Activated T-cell treated with anti-CD3 and anti-CD28 coated beads, Interleukin-2, amount 50 U/mL, for 24 hours (primary cell): ENCODE measurements at regions not wholly inside any gene's neighbourhood (a gene's known extent, or its start where the extent isn't known, plus 50 kb on each side); places are given as distances from the start of the nearest gene placed in this dataset.

Experiments used
- DNase-seq: peaks from one replicate; pipeline ENCODE4 v3.0.0-alpha.2; 2020
- H3K27ac Mint-ChIP-seq: 2 replicates; pipeline ENCODE4 v1.8.0; 2020; ENCODE audit warnings: mild to moderate bottlenecking, mixed read lengths
- H3K27me3 Mint-ChIP-seq: 2 replicates; pipeline ENCODE4 v1.8.0; 2020; ENCODE audit warnings: mixed read lengths
- H3K36me3 Mint-ChIP-seq: 2 replicates; pipeline ENCODE4 v1.8.0; 2020; ENCODE audit warnings: low read depth, mixed read lengths
- H3K4me1 Mint-ChIP-seq: 2 replicates; pipeline ENCODE4 v1.8.0; 2020; ENCODE audit warnings: low read depth, mixed read lengths
- H3K4me3 Mint-ChIP-seq: 2 replicates; pipeline ENCODE4 v1.8.0; 2020; ENCODE audit warnings: mild to moderate bottlenecking, moderate library complexity, mixed read lengths
- H3K9me3 Mint-ChIP-seq: 2 replicates; pipeline ENCODE4 v1.8.0; 2020; ENCODE audit warnings: mixed read lengths

DNA sequence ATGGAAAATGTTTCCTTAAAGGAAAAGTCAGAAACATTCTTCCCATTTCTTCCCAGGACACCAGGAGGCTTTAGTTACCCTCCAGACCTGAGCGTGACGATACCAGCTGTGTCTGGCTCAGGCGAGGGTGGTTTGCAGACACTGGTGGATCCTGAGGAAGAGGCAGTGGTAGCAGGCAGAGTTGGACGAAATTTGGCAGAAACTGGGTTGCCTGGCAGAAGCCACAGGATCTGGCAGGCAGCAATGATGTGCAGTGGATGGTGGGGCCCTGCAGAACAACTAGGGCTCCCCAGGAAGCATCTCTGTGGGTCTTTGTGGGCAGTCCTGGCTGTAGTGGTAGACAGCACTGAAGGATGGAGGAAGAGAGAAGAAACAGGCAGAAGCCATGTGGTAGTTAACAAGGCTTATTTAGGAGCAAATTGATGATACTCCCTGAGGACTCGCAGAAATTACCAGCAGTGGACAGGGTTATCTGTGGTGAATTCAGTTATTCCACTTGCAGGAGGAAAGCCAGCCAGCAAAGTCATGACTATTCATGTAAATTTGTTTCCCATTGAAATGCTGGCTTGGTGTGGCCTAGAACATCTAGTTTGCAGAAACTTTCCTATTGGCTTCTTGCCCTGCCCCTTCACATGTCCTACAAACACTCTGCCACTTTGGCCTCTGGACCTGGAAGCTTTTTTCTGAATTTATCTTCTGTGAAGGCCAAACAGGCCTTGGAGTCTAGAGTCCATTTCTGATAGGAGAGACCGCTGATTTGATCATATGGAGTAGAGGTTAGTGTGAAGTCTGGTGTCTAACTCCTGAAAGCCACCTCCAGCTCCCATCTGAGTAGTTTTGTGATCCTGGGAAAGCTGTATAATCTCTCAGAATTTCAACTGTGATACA, 212.0 kb downstream of the DMRT2 start:
- DNase-seq = no peak
- Mint-ChIP-seq H3K36me3 (no peaks in the 10 kb centered on the region), H3K9me3 (no peaks in the 10 kb centered on the region), H3K4me1 (no peaks in the 10 kb centered on the region), H3K27me3 (peaks cover 2% of the 10 kb centered on the region), H3K27ac (no peak overlapping the region), H3K4me3 (no peak overlapping the region)

DNA sequence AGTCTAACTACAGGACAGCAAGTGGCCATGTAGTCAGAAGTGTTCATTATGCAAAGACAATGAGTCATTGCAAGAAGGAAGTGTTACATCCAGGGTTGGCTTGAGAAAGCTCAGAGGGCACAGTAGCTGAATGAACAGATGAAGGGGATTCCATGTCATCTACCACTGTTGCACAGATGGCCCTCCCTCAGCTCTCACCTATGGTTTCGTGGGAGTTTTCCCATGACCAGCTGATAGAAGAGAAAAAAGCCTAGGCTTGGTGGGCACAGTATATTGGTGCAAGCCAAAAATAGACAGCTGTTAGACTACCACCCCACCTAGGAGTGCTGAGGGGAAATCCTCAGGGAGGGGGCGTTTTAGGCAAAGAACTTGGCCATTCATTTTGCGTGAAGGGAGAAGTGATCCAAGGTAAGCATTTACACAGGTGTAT, 217.0 kb downstream of the DMRT2 start:
- H3K4me3 Mint-ChIP-seq = no peak overlapping the region
- H3K36me3 Mint-ChIP-seq = no peaks in the 10 kb centered on the region
- H3K27me3 Mint-ChIP-seq = peaks cover 5% of the 10 kb centered on the region
- DNase-seq = no peak
- no peak overlapping the region for H3K27ac Mint-ChIP-seq
- H3K9me3 Mint-ChIP-seq = no peaks in the 10 kb centered on the region
- no peaks in the 10 kb centered on the region for H3K4me1 Mint-ChIP-seq

DNA sequence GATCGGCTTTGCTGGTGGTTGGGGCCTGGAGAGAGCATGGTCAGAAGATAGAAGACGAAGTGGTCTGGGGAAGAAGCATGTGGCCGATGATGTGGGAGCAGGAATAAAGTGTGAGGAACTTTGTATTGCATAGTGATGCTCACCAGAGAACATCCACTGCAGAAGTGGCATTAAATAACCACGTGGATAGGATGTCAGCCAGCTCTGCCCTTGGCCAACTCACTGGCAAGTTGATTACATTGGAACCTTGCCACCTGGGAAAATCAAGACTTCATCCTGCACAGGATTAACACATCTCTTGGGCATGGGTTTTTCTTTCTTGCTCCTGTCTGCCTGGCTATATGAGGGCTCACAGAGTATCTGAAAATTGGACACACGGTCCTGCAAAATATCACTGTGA, 217.4 kb downstream of the DMRT2 start:
- Mint-ChIP-seq H3K4me3 (no peak overlapping the region), H3K27ac (no peak overlapping the region), H3K36me3 (no peaks in the 10 kb centered on the region)

DNA sequence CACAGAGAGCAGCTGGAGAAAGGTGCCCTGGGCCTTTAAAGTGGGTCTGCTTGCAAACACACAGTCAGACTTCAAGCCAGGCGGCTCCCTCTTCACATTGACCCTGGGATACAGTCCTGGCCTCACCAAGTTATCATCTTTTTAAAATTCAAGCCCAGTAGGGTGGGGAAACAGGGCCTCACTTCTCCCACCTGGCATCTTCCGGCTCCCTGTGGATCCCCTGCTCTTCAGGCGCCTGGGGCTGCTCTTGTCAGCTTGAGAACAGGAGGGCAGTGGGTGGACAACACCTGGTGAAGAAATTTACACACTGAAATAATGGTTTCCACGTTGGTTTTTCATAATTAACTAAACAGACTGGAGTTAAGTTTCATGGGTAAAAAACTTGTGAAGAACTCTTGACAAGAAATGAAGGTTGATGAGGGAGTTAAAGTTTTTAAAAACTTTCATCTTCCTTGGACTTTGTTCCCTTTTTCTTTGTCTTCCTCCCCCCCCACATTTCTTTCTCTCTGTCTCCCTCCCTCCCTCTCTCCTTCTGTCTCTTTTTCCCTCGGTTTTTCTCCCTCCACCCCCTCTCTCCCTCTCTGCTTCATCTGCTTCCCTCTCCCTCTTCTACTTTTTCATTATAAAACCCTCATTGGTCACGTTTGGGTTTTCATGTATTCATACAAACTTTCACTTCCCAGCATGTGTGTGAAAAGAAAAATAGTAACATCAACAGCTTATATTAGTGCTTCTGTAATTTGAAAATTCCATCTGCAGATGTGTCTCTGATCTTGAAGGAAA, 219.6 kb downstream of the DMRT2 start:
- Mint-ChIP-seq H3K4me1 (no peaks in the 10 kb centered on the region), H3K27me3 (peaks cover 3% of the 10 kb centered on the region), H3K9me3 (no peaks in the 10 kb centered on the region), H3K4me3 (no peak overlapping the region), H3K36me3 (no peaks in the 10 kb centered on the region), H3K27ac (no peak overlapping the region)
- DNase-seq = no peak

More for the DNA sequence above, 217.4 kb downstream of the DMRT2 start:
- DNase-seq = no peak
- Mint-ChIP-seq H3K27me3 (peaks cover 3% of the 10 kb centered on the region), H3K9me3 (no peaks in the 10 kb centered on the region), H3K4me1 (no peaks in the 10 kb centered on the region)

DNA sequence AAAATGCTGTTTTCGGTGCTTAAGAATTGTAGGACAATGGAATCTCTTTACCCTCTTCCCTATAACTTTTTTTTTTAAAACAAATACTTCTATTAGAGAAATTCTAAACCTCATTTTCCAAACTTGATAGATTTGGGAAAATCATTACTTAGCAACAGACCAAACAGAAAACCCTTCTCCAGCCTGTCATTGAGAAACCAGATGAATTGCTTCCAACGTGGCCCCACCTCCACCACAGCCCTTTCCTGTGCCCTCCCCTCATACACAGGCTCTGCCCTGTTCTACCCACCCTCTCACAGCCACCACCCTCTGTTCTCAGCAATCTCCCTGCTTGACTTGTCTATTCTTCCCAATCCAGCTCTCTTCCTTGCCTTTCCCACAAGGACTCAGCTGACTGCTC, 221.2 kb downstream of the DMRT2 start:
- Mint-ChIP-seq H3K4me3 (no peak overlapping the region), H3K27ac (no peak overlapping the region), H3K27me3 (peaks cover 3% of the 10 kb centered on the region), H3K36me3 (no peaks in the 10 kb centered on the region), H3K9me3 (no peaks in the 10 kb centered on the region), H3K4me1 (no peaks in the 10 kb centered on the region)
- no peak for DNase-seq

DNA sequence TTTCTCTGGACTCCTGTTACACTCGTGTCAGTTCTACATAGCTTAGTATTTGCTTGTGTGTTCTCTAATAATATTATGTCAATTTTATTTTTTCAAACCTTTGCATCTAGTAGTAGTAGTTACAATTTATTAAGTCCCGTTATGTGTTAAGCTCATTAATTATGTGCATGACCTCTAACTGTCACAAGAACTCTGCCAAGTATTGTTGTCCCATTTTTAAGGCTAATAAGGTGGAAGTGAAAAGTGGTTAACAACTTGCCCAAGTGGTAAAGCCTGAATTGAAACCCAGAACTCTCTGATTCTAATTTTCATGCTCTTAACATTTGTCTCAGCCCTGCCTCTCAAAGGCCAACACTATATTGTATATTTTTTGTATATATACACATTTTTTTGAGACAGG, 221.6 kb downstream of the DMRT2 start:
- H3K27me3 Mint-ChIP-seq = peaks cover 3% of the 10 kb centered on the region
- H3K4me1 Mint-ChIP-seq = no peaks in the 10 kb centered on the region
- H3K9me3 Mint-ChIP-seq = no peaks in the 10 kb centered on the region
- no peak overlapping the region for H3K27ac Mint-ChIP-seq
- no peaks in the 10 kb centered on the region for H3K36me3 Mint-ChIP-seq
- no peak overlapping the region for H3K4me3 Mint-ChIP-seq
- no peak for DNase-seq

DNA sequence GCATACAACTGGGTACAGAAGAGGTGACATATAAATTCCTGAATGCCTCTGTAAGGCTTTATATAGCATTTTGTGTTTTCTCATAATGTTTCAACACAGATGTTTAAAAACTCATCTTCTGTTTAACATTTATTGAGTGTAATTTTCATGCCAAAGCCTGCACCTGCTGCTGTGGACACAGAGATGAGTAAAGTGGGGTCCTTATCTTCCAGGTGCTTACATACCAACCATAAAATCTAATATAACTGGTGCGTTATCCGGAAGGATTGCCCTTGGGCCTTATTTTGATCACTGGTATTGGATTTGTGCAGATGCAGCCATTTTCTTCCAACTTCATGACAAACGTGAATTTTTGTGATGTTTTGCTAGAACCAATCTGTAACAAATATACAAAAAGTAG, 222.3 kb downstream of the DMRT2 start:
- Mint-ChIP-seq H3K4me3 (no peak overlapping the region), H3K27me3 (peaks cover 3% of the 10 kb centered on the region), H3K27ac (no peak overlapping the region), H3K36me3 (no peaks in the 10 kb centered on the region), H3K4me1 (no peaks in the 10 kb centered on the region), H3K9me3 (no peaks in the 10 kb centered on the region)
- no peak for DNase-seq

DNA sequence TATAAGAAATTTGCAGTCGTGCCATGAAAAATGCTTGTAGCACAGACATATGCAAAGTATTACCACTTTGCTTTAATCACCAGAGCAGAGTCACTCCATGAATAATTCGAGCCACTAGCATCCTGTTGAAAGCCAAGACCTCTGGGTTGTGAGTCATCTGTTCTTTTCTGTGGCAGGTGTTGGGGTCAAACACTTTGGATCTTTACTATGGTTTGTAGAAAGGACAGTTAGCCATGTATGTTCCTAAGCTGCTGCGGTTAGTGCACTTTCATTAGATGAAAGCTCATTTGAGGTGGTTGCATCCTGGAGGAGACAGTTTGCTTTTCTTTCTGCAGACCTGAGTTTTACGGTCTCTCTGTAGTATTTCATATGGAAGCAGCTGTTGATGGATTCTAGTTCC, 223.7 kb downstream of the DMRT2 start:
- Mint-ChIP-seq H3K27me3 (peaks cover 3% of the 10 kb centered on the region), H3K4me3 (no peak overlapping the region), H3K27ac (no peak overlapping the region), H3K4me1 (no peaks in the 10 kb centered on the region), H3K36me3 (no peaks in the 10 kb centered on the region), H3K9me3 (no peaks in the 10 kb centered on the region)
- DNase-seq = no peak

DNA sequence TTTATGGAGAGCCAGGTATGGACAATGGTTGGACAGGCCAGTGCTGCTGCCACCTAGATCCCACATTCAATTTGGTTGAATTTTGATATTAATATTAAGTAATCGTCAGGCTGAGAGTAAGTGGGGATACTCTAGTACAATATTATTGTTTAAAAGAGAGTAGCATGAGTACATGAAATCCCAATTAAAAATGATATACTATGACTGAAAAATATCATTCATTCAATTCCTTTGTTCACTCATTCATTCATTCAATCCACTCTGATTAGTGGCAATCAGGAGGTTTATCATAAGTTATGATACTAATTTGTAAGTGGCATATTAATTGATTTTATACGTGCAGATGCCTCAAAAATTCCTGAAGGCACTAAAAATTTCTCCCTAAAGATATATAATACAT, 224.2 kb downstream of the DMRT2 start:
- no peaks in the 10 kb centered on the region for H3K36me3 Mint-ChIP-seq

DNA sequence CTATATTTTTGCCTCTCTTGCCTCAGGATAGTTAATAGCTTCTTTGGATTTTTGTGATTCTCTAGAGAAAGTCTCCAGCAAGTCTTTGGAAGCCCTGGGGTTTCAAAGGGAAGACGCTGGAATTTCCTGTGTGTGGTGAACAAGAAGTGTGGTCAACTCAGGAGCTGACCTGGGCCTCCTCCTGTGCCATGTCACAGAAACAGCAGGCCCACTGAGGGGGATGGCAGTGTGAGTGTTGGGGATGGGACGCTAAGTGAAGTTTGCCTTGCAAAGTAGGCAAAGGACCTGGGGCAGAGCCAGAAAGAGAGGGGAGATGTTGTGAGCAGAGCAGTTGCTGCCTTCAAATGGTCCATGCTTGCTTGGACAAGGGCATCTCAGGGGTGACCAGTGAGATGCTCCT, 226.3 kb downstream of the DMRT2 start:
- no peaks in the 10 kb centered on the region for H3K36me3 Mint-ChIP-seq
- no peak overlapping the region for H3K27ac Mint-ChIP-seq

More for the DNA sequence above, 224.2 kb downstream of the DMRT2 start:
- Mint-ChIP-seq H3K9me3 (no peaks in the 10 kb centered on the region), H3K4me3 (no peak overlapping the region), H3K27me3 (peaks cover 3% of the 10 kb centered on the region), H3K27ac (no peak overlapping the region), H3K4me1 (no peaks in the 10 kb centered on the region)
- DNase-seq = no peak

DNA sequence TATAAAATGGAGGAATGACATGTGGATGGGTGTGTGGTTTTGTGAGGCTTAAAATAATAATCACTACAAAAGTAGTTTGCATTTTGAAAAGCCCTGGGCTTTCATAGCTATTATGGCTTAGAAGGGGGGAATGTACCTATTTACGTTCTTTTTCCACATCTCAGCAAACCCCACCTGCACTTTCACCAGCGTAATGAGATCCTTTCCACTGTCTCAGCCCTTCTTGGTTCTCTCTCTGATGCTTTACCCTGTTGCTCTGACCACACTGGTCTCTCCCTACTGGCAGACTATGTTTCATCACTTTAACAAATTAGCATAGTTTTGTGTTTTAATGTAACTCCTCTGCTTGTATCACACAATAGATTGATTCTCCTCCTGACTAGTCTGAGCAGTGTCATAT, 234.6 kb downstream of the DMRT2 start:
- no peak overlapping the region for H3K4me3 Mint-ChIP-seq
- H3K9me3 Mint-ChIP-seq = no peaks in the 10 kb centered on the region
- no peaks in the 10 kb centered on the region for H3K36me3 Mint-ChIP-seq
- H3K4me1 Mint-ChIP-seq = no peaks in the 10 kb centered on the region
- H3K27ac Mint-ChIP-seq = no peak overlapping the region
- DNase-seq = no peak
- H3K27me3 Mint-ChIP-seq = peaks cover 2% of the 10 kb centered on the region

More for the DNA sequence above, 226.3 kb downstream of the DMRT2 start:
- Mint-ChIP-seq H3K4me3 (no peak overlapping the region), H3K27me3 (peaks cover 3% of the 10 kb centered on the region), H3K9me3 (no peaks in the 10 kb centered on the region), H3K4me1 (no peaks in the 10 kb centered on the region)
- DNase-seq = no peak

DNA sequence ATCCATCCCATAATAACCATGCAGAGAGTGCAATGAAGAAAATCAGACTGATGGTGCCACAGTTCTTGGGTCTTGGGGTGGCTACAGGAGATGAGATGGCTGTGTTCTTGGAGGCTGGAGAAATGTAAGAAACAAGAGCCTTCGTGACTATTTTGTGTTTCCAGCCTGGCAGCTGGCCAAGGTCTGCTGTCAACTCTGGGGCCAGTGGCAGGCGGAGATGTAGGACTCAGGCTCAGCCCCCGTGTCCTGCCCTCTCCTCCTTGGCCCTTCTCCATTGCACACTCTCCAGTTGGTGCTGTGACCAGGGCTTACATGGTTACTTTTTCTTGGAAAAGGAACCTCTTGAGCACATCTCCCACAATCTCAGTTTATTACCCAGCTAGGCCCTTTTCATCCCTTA, 235.4 kb downstream of the DMRT2 start:
- no peaks in the 10 kb centered on the region for H3K36me3 Mint-ChIP-seq
- no peak overlapping the region for H3K27ac Mint-ChIP-seq
- no peak for DNase-seq
- no peaks in the 10 kb centered on the region for H3K4me1 Mint-ChIP-seq
- no peak overlapping the region for H3K4me3 Mint-ChIP-seq
- no peaks in the 10 kb centered on the region for H3K9me3 Mint-ChIP-seq
- H3K27me3 Mint-ChIP-seq = peaks cover 2% of the 10 kb centered on the region

DNA sequence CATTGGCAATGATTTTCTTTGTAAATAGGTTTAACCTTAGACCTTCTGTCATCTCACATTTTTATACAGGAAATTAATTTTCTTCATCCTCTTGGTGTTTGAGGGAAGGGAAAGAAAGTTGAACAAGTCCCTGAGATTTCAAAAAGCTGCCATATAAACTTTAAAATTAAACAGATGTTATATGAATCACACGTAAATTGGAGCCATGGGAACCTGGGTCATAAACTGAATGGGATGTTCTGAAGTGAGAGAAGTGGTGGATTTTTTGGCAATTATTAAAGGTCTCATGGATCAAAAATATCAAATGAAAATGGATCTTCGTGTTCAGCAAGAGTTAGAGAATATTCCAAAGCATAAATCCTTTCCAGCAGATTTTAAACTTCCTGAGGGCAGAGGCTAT, 242.2 kb downstream of the DMRT2 start:
- Mint-ChIP-seq H3K27ac (no peak overlapping the region), H3K27me3 (no peaks in the 10 kb centered on the region), H3K4me1 (no peaks in the 10 kb centered on the region), H3K9me3 (no peaks in the 10 kb centered on the region), H3K36me3 (no peaks in the 10 kb centered on the region), H3K4me3 (no peak overlapping the region)
- no peak for DNase-seq

DNA sequence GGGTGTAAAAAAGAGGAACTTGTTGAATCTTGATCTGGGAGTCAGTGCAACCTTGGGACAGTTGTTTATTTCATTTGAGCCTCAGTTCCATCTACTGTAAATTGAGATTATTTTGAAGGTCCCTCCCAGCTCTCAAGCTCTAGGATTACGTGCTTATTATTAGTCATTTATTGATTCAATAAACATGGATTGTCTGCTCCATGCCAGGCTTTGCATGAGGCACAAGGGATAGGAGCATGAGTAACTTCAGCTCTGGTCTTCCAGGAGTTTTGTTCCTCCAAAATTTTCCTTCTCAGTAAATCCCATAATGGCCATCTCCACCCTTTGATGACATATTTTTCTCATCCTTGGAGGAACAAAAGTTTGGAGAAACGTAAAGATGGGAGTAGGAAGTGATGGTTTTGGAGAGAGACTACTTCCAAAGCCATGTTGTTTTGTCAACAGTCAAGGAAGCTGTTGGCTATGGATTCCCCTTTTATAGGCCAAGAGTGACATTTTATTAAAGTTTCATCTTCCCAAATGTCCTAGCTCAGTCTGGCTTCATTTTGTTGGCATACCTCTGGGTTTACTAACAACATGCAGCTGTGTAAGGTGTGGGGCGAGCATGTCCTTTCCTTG, 244.6 kb downstream of the DMRT2 start:
- Mint-ChIP-seq H3K27ac (no peak overlapping the region), H3K36me3 (no peaks in the 10 kb centered on the region), H3K27me3 (no peaks in the 10 kb centered on the region), H3K9me3 (no peaks in the 10 kb centered on the region), H3K4me1 (no peaks in the 10 kb centered on the region), H3K4me3 (no peak overlapping the region)
- DNase-seq = no peak

DNA sequence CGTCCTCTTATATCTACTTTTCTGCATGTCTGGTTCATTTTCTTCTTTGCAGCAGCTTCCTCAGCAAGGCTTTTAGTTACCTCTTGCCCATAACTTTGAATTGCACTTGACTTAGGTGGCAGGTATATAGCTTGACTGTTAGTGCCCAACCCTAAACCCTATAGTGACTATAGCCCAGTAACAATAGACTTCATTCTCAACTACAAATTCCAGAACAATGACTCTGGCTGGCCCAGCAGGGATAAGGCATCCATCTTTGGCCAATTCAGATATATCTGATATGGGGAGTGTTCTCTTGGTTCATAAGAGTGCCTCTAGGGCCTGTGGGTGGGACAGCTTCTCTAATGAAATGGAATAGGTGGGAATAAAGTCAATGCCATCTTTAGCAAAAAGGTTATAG, 246.2 kb downstream of the DMRT2 start:
- Mint-ChIP-seq H3K4me1 (no peaks in the 10 kb centered on the region), H3K27me3 (no peaks in the 10 kb centered on the region), H3K27ac (no peak overlapping the region), H3K36me3 (no peaks in the 10 kb centered on the region), H3K4me3 (no peak overlapping the region), H3K9me3 (no peaks in the 10 kb centered on the region)
- no peak for DNase-seq
